ENCODE measurements at regions not wholly inside any gene's neighbourhood (a gene's known extent, or its start where the extent isn't known, plus 50 kb on each side); places are given as distances from the start of the nearest gene placed in this dataset.

GRCh38 chr14:61110316-61111082 is 129.5 kb downstream of the SLC38A6 start:
- CTCF ChIA-PET: no interaction called here
- no peak for DNase-seq
- Mint-ChIP-seq H3K36me3 (peaks cover 0 to 2% (median 0%) of the 10 kb centered on the region in 3 donors), H3K9me3 (peaks cover 8 to 24% (median 12%) of the 10 kb centered on the region in 5 donors), H3K4me3 (no peak overlapping the region), H3K4me1 (no peaks in the 10 kb centered on the region), H3K27ac (no peak overlapping the region), H3K27me3 (peaks cover 0 to 7% of the 10 kb centered on the region in 2 donors)
- Histone ChIP-seq H3K4me3 (ENCODE audit: low read length) (no peak overlapping the region), H3K36me3 (ENCODE audit: insufficient read depth, low read length) (no peaks in the 10 kb centered on the region), H3K27ac (ENCODE audit: low read depth, low read length) (no peak overlapping the region), H3K9me3 (ENCODE audit: low read length) (no peaks in the 10 kb centered on the region), H3K27me3 (ENCODE audit: insufficient read depth, low read length, poor library complexity, severe bottlenecking) (no peaks in the 10 kb centered on the region), H3K4me1 (ENCODE audit: insufficient read depth, low read length) (no peaks in the 10 kb centered on the region)
- POLR2A ChIA-PET: no interaction called here

- Mint-ChIP-seq H3K27me3 (peaks cover 0 to 7% of the 10 kb centered on the region in 2 donors), H3K36me3 (peaks cover 0 to 5% (median 4%) of the 10 kb centered on the region in 3 donors), H3K27ac (no peak overlapping the region), H3K4me3 (no peak overlapping the region), H3K4me1 (no peaks in the 10 kb centered on the region), H3K9me3 (peaks cover 4 to 18% (median 12%) of the 10 kb centered on the region in 5 donors)
- H3K36me3 ChIP-seq (ENCODE audit: insufficient read depth, low read length): no peaks in the 10 kb centered on the region
- H3K27ac ChIP-seq (ENCODE audit: low read depth, low read length): no peak overlapping the region
- DNase-seq: no peak
- no peaks in the 10 kb centered on the region for H3K9me3 ChIP-seq (ENCODE audit: low read length)
- CTCF ChIA-PET: no interaction called here
- H3K4me3 ChIP-seq (ENCODE audit: low read length): no peak overlapping the region
- POLR2A ChIA-PET: no interaction called here
- no peaks in the 10 kb centered on the region for H3K27me3 ChIP-seq (ENCODE audit: insufficient read depth, low read length, poor library complexity, severe bottlenecking)
- no peaks in the 10 kb centered on the region for H3K4me1 ChIP-seq (ENCODE audit: insufficient read depth, low read length)
Observed at GRCh38 chr14:61109288-61109687, 128.2 kb downstream of the SLC38A6 start.

GRCh38 chr14:61108496-61109141 is 127.6 kb downstream of the SLC38A6 start:
- DNase-seq: no peak
- Mint-ChIP-seq H3K27ac (no peak overlapping the region), H3K4me3 (no peak overlapping the region), H3K27me3 (peaks cover 0 to 7% of the 10 kb centered on the region in 2 donors), H3K9me3 (peaks cover 0 to 11% (median 5%) of the 10 kb centered on the region in 5 donors), H3K4me1 (no peaks in the 10 kb centered on the region), H3K36me3 (peaks cover 0 to 4% (median 3%) of the 10 kb centered on the region in 3 donors)
- no peak overlapping the region for H3K27ac ChIP-seq (ENCODE audit: low read depth, low read length)
- no peaks in the 10 kb centered on the region for H3K9me3 ChIP-seq (ENCODE audit: low read length)
- no peaks in the 10 kb centered on the region for H3K4me1 ChIP-seq (ENCODE audit: insufficient read depth, low read length)
- no peaks in the 10 kb centered on the region for H3K36me3 ChIP-seq (ENCODE audit: insufficient read depth, low read length)
- H3K4me3 ChIP-seq (ENCODE audit: low read length): no peak overlapping the region
- CTCF ChIA-PET: no interaction called here
- no peaks in the 10 kb centered on the region for H3K27me3 ChIP-seq (ENCODE audit: insufficient read depth, low read length, poor library complexity, severe bottlenecking)
- POLR2A ChIA-PET: no interaction called here

DNA sequence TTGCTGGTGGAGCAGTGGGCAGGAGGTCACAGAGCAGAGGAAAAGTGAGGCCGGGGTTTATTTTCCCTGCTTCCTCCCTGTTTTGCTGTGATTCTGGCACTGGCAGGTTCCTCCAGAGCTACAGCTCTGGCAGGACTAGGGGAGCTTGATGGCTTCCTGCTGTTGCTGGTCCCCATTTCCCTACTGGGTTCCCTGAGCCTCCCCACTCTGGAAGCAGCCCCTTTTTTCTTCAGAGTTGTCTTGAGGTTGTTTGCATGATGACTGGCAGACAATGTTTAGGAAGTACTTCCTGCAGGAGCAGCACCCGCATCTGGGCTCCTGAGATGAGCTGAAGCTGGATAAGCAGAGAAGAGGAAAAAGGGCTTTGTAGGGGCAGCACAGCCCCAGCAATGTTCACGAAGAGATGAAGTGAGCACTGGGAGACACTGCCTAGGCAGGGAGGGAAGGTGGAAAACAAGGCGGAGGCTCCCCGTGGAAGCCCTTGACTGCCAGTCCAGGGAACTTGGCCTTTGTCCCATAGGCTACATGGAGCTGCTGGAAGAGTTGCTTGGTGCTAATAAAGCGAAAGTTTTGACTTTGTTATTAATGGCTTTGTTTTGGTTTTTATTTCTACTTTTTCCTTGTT is 126.9 kb downstream of the SLC38A6 start:
- no peak for DNase-seq
- H3K9me3 ChIP-seq (ENCODE audit: low read length): no peaks in the 10 kb centered on the region
- no peak overlapping the region for H3K4me3 Mint-ChIP-seq
- H3K4me3 ChIP-seq (ENCODE audit: low read length): no peak overlapping the region
- ChIA-PET CTCF (no interaction called here), POLR2A (no interaction called here)
- no peaks in the 10 kb centered on the region for H3K4me1 ChIP-seq (ENCODE audit: insufficient read depth, low read length)
- H3K27ac Mint-ChIP-seq: no peak overlapping the region
- H3K4me1 Mint-ChIP-seq: no peaks in the 10 kb centered on the region
- H3K9me3 Mint-ChIP-seq: peaks cover 0 to 8% (median 5%) of the 10 kb centered on the region in 5 donors
- peaks cover 0 to 4% (median 3%) of the 10 kb centered on the region in 3 donors for H3K36me3 Mint-ChIP-seq
- H3K36me3 ChIP-seq (ENCODE audit: insufficient read depth, low read length): no peaks in the 10 kb centered on the region
- no peaks in the 10 kb centered on the region for H3K27me3 ChIP-seq (ENCODE audit: insufficient read depth, low read length, poor library complexity, severe bottlenecking)
- peaks cover 0 to 7% of the 10 kb centered on the region in 2 donors for H3K27me3 Mint-ChIP-seq
- no peak overlapping the region for H3K27ac ChIP-seq (ENCODE audit: low read depth, low read length)

DNA sequence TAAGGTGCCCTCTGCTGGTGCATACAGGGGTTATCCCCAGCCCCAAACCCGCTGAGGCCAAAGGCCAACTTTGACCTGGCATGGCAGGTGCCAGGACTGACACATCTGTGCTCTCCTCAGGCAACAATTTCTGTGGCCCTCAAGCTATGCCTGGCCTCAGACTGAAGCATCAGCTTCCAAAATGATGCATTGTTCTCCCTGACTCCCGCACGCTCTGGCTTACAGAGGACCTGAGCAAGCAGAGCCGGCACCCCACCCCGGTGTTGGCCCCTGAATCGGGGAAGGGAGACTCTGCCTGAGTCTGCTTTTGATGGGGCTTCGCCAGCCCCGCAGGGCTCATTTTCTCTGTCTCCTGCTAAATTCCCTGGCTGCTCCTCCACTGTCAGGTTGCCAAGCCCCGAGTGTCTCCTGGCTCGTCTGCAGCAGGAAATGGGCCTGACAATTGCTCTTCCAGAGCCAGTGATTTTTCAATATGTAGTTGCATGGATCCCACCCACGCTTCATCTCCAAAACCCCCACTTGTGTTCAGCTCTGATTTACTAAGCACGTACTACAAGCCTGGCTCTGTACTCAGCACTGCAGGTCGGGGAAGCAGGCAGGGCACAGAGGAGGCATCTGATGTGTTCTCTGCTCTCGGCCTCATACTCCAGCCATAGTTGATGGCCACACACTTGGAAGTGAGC is 126.1 kb downstream of the SLC38A6 start:
- Histone ChIP-seq H3K27me3 (ENCODE audit: insufficient read depth, low read length, poor library complexity, severe bottlenecking) (no peaks in the 10 kb centered on the region), H3K4me1 (ENCODE audit: insufficient read depth, low read length) (no peaks in the 10 kb centered on the region), H3K27ac (ENCODE audit: low read depth, low read length) (no peak overlapping the region), H3K4me3 (ENCODE audit: low read length) (no peak overlapping the region), H3K36me3 (ENCODE audit: insufficient read depth, low read length) (no peaks in the 10 kb centered on the region), H3K9me3 (ENCODE audit: low read length) (no peaks in the 10 kb centered on the region)
- Mint-ChIP-seq H3K36me3 (peaks cover 0 to 4% (median 3%) of the 10 kb centered on the region in 3 donors), H3K27ac (no peak overlapping the region), H3K27me3 (peaks cover 0 to 7% of the 10 kb centered on the region in 2 donors), H3K4me3 (no peak overlapping the region), H3K9me3 (peaks cover 0 to 6% (median 3%) of the 10 kb centered on the region in 5 donors), H3K4me1 (no peaks in the 10 kb centered on the region)
- ChIA-PET POLR2A (no interaction called here), CTCF (no interaction called here)
- no peak for DNase-seq

DNA sequence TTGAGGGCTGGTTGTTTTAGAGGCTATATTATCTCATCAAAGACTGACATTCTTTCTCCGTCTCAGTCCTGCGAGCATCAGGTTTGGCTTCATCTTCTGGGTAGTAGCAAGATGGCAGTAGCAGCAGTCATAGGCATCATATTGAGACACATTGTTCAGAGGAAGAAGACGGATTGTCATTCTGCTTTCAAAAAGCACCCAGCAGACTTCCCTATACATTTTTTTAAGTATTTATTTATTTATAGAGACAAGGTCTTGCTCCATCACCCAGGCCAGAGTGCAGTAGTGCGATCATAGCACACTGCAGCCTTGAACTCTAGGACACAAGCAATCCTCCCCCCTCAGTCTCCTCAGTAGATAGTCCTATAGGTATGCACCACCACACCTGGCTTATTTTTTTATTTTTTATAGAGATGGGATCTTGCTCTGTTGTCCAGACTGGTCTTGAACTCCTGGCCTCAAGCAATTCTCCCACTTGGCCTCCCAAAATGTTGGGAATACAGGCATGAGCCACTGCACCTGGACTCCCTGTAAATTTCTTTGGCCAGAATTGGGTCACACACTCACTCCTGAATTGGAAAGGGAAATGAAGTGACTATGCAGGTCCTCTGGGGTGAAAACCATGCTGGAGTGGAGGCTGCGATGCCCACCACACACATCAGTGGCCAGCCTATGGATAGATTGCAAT is 125.4 kb downstream of the SLC38A6 start:
- Mint-ChIP-seq H3K4me1 (no peaks in the 10 kb centered on the region), H3K36me3 (peaks cover 0 to 4% (median 3%) of the 10 kb centered on the region in 3 donors)
- POLR2A ChIA-PET: no interaction called here

DNA sequence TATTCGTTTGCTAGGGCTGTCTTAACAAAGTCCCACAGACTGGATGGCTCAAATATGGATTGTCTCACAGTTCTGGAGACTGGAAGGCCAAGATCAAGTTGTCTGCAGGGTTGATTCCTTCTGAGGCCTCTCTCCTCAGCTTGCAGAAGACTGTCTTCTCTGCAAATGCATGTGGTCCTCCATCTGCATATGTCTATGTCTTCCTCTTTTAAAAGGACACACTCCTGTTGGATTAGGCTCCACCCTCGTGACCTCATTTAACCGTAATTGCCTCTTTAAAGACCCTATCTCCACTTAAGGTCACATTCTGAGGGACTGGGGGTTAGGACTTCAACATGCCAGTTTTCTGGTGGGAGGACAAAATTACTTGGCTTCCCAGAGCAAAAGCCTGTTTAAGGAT is 123.3 kb downstream of the SLC38A6 start:
- ChIA-PET CTCF (no interaction called here), POLR2A (no interaction called here)
- H3K4me1 Mint-ChIP-seq: no peaks in the 10 kb centered on the region
- H3K36me3 ChIP-seq (ENCODE audit: insufficient read depth, low read length): no peaks in the 10 kb centered on the region
- H3K9me3 Mint-ChIP-seq: peaks cover 0 to 6% (median 0%) of the 10 kb centered on the region in 5 donors
- no peak for DNase-seq
- no peak overlapping the region for H3K4me3 ChIP-seq (ENCODE audit: low read length)
- H3K4me1 ChIP-seq (ENCODE audit: insufficient read depth, low read length): no peaks in the 10 kb centered on the region
- H3K27me3 Mint-ChIP-seq: peaks cover 0 to 3% of the 10 kb centered on the region in 2 donors
- H3K27ac ChIP-seq (ENCODE audit: low read depth, low read length): peak overlapping the region; percentile 67
- no peak overlapping the region for H3K4me3 Mint-ChIP-seq
- H3K9me3 ChIP-seq (ENCODE audit: low read length): no peaks in the 10 kb centered on the region
- no peak overlapping the region for H3K27ac Mint-ChIP-seq
- peaks cover 0 to 5% (median 4%) of the 10 kb centered on the region in 3 donors for H3K36me3 Mint-ChIP-seq
- H3K27me3 ChIP-seq (ENCODE audit: insufficient read depth, low read length, poor library complexity, severe bottlenecking): no peaks in the 10 kb centered on the region

More for the DNA sequence above, 125.4 kb downstream of the SLC38A6 start:
- Histone ChIP-seq H3K4me3 (ENCODE audit: low read length) (no peak overlapping the region), H3K36me3 (ENCODE audit: insufficient read depth, low read length) (no peaks in the 10 kb centered on the region), H3K27ac (ENCODE audit: low read depth, low read length) (no peak overlapping the region), H3K4me1 (ENCODE audit: insufficient read depth, low read length) (no peaks in the 10 kb centered on the region), H3K9me3 (ENCODE audit: low read length) (no peaks in the 10 kb centered on the region), H3K27me3 (ENCODE audit: insufficient read depth, low read length, poor library complexity, severe bottlenecking) (no peaks in the 10 kb centered on the region)
- peaks cover 0 to 6% (median 0%) of the 10 kb centered on the region in 5 donors for H3K9me3 Mint-ChIP-seq
- CTCF ChIA-PET: no interaction called here
- H3K4me3 Mint-ChIP-seq: no peak overlapping the region
- H3K27ac Mint-ChIP-seq: no peak overlapping the region
- H3K27me3 Mint-ChIP-seq: peaks cover 0 to 5% of the 10 kb centered on the region in 2 donors
- DNase-seq: no peak
